Stomach (tissue), 4 donors: ENCODE measurements at regions not wholly inside any gene's neighbourhood (a gene's known extent, or its start where the extent isn't known, plus 50 kb on each side); places are given as distances from the start of the nearest gene placed in this dataset.

Experiments used
- CTCF ChIP-seq, 7 experiments: fragments of 450-650 bp in 4 of 7; fragments of 200-600 bp in 3 of 7; sonication (generic) in 3 of 7; IDR thresholded peaks; one replicate each; pipeline ENCODE4 v1.5.1; 2016 to 2019; ENCODE audit warnings: antibody characterized with exemption in 7 of 7, control low read depth in 2 of 7, mild to moderate bottlenecking in 1 of 7
- POLR2A ChIP-seq, 4 donors: fragments of 450-650 bp; IDR thresholded peaks; one replicate each; pipeline ENCODE4 v1.6.1; 2016; ENCODE audit warnings: antibody characterized with exemption in 4 of 4, control low read depth in 2 of 4, mild to moderate bottlenecking in 1 of 4, moderate library complexity in 1 of 4
- POLR2AphosphoS5 ChIP-seq, 3 donors: sonication (generic); formaldehyde crosslinking; IDR thresholded peaks; one replicate each; pipeline ENCODE4 v1.6.1; 2016; ENCODE audit warnings: antibody characterized with exemption in 3 of 3

DNA sequence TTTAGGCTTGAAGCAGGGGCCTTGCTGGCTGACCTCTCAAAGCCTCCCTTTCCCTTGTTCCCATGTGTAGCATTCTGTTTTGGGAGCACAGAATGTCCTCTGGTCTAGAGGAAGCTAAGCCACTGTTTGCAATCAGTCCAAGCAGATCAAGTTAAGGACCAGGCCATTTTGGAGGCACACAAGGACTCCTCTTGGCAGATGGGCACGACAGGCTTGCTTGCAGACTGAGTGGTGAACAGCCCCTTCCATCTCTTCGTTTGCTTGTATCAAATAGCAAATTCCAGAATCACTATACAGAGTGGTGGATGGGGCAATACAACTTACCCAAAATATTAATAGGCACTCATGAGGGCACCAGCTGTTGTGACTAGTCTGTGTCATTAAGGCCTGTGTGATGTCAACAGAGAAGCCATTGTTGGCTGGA is 215.5 kb upstream of the SERP2 start:
- TF ChIP-seq CTCF (IDR thresholded peaks at IDR 0.05) (no peak), POLR2A (IDR thresholded peaks at IDR 0.05) (no peak), POLR2AphosphoS5 (IDR thresholded peaks at IDR 0.05) (peak in 1 of 3 donors; percentile 71)
